HepG2 (cell line): ENCODE measurements at regions not wholly inside any gene's neighbourhood (a gene's known extent, or its start where the extent isn't known, plus 50 kb on each side); places are given as distances from the start of the nearest gene placed in this dataset.

ENCODE experiments used
- BCL6 ChIP-seq: IDR thresholded peaks from 2 replicates; pipeline ENCODE4 v1.6.1; 2016; ENCODE audit warnings: missing genetic modification reagents, missing compliant biosample characterization
- BRCA1 ChIP-seq: sonication (generic); formaldehyde crosslinking; IDR thresholded peaks from 2 replicates; pipeline ENCODE4 v1.4.0; 2020; ENCODE audit warnings: missing genetic modification reagents
- CREB1 ChIP-seq, 2 experiments: fragments of 450-650 bp in 1 of 2; IDR thresholded peaks; 2 replicates each; pipeline ENCODE4 v1.6.1; 2016 to 2017; ENCODE audit warnings: control low read depth in 1 of 2, mild to moderate bottlenecking in 1 of 2, missing compliant biosample characterization in 1 of 2, missing genetic modification characterization in 1 of 2
- CTCF ChIP-seq: sonication (generic); formaldehyde crosslinking; IDR thresholded peaks from 2 replicates; pipeline ENCODE4 v1.5.0; 2020; ENCODE audit warnings: mild to moderate bottlenecking, missing genetic modification reagents, moderate library complexity
- GABPB1 ChIP-seq: IDR thresholded peaks from 2 replicates; pipeline ENCODE4 v1.6.1; 2016; ENCODE audit warnings: mild to moderate bottlenecking, missing genetic modification reagents, moderate library complexity, missing compliant biosample characterization
- HMG20A ChIP-seq: IDR thresholded peaks from 2 replicates; pipeline ENCODE4 v1.6.1; 2016; ENCODE audit warnings: borderline replicate concordance
- NCOR1 ChIP-seq: fragments of 200-600 bp; sonication (generic); IDR thresholded peaks from 2 replicates; pipeline ENCODE4 v1.7.0; 2017; ENCODE audit warnings: antibody characterized with exemption, low read length, borderline replicate concordance
- SIN3A ChIP-seq: IDR thresholded peaks from 2 replicates; pipeline ENCODE4 v1.6.1; 2011; ENCODE audit warnings: low read depth, mild to moderate bottlenecking, control low read depth, low read length, borderline replicate concordance
- ZHX1 ChIP-seq: sonication (generic); formaldehyde crosslinking; IDR thresholded peaks from 2 replicates; pipeline ENCODE4 v1.8.1; 2022; ENCODE audit warnings: low read depth, mild to moderate bottlenecking, missing genetic modification reagents
- ZNF451 ChIP-seq: sonication (generic); formaldehyde crosslinking; IDR thresholded peaks from 2 replicates; pipeline ENCODE4 v1.5.0; 2020; ENCODE audit warnings: mild to moderate bottlenecking, missing genetic modification reagents
- ZNF512 ChIP-seq: sonication (generic); formaldehyde crosslinking; IDR thresholded peaks from 2 replicates; pipeline ENCODE4 v1.4.0; 2020; ENCODE audit warnings: mild to moderate bottlenecking, missing genetic modification reagents
- ZSCAN20 ChIP-seq: sonication (generic); formaldehyde crosslinking; IDR thresholded peaks from 2 replicates; pipeline ENCODE4 v1.4.0; 2020; ENCODE audit warnings: missing genetic modification reagents, mild to moderate bottlenecking, borderline replicate concordance

- no peak for TF ChIP-seq BCL6
- TF ChIP-seq BRCA1 (CRISPR knock-in tag): no peak
- no peak for TF ChIP-seq SIN3A
- no peak for TF ChIP-seq GABPB1
- no peak for TF ChIP-seq HMG20A (CRISPR knock-in tag)
- no peak for TF ChIP-seq ZHX1 (CRISPR knock-in tag)
- TF ChIP-seq CTCF (CRISPR knock-in tag): no peak
- TF ChIP-seq CREB1 (IDR thresholded peaks at IDR 0.05): no peak
- no peak for TF ChIP-seq CREB1 (CRISPR knock-in tag; IDR thresholded peaks at IDR 0.05)
- TF ChIP-seq ZNF451 (CRISPR knock-in tag): no peak
- TF ChIP-seq ZSCAN20 (CRISPR knock-in tag): no peak
- TF ChIP-seq NCOR1: no peak
- no peak for TF ChIP-seq ZNF512 (CRISPR knock-in tag)
These were observed 127.5 kb upstream of the TNFAIP3 start for GRCh38 chr6:137739544-137739943.
